Esophagus muscularis mucosa (tissue), 4 donors: ENCODE measurements at regions not wholly inside any gene's neighbourhood (a gene's known extent, or its start where the extent isn't known, plus 50 kb on each side); places are given as distances from the start of the nearest gene placed in this dataset.

Experiments used
- DNase-seq: peaks from one replicate; pipeline ENCODE4 v3.0.0-alpha.2; 2017; ENCODE audit errors: extremely low spot score
- H3K27ac ChIP-seq, 4 donors: fragments of 200-600 bp; sonication (generic); replicated peaks in 1 of 4; 1 replicate in 3 of 4; 2 replicates in 1 of 4; pipeline ENCODE4 v1.5.1; 2016 to 2019; ENCODE audit warnings: mild to moderate bottlenecking in 1 of 4
- H3K27me3 ChIP-seq, 4 donors: fragments of 200-600 bp; sonication (generic); one replicate each; pipeline versions ENCODE4 v1.5.1 to v1.6.0; 2016 to 2019
- H3K36me3 ChIP-seq, 4 donors: fragments of 200-600 bp; sonication (generic); one replicate each; pipeline ENCODE4 v1.5.1; 2016 to 2019
- H3K4me1 ChIP-seq, 4 donors: fragments of 200-600 bp; sonication (generic); one replicate each; pipeline ENCODE4 v1.5.1; 2016 to 2019
- H3K4me3 ChIP-seq, 4 donors: fragments of 200-600 bp; sonication (generic); 1 replicate in 2 of 4; 2 replicates in 2 of 4; pipeline ENCODE4 v1.5.1; 2016 to 2019; ENCODE audit warnings: mild to moderate bottlenecking in 4 of 4, moderate library complexity in 1 of 4
- H3K9me3 ChIP-seq, 4 donors: fragments of 200-600 bp; sonication (generic); 1 replicate in 3 of 4; 2 replicates in 1 of 4; pipeline ENCODE4 v1.5.1; 2016 to 2019
- CTCF ChIP-seq, 3 experiments: fragments of 200-600 bp in 2 of 3; fragments of 450-650 bp in 1 of 3; sonication (generic) in 2 of 3; IDR thresholded peaks; one replicate each; pipeline ENCODE4 v1.5.1; 2017 to 2019; ENCODE audit warnings: antibody characterized with exemption in 3 of 3, mild to moderate bottlenecking in 2 of 3, moderate library complexity in 1 of 3
- EP300 ChIP-seq: sonication (generic); formaldehyde crosslinking; IDR thresholded peaks from one replicate; pipeline ENCODE4 v1.6.1; 2017; ENCODE audit warnings: antibody characterized with exemption
- POLR2A ChIP-seq: fragments of 450-650 bp; IDR thresholded peaks from one replicate; pipeline ENCODE4 v1.6.1; 2017; ENCODE audit warnings: antibody characterized with exemption, moderate library complexity, mild to moderate bottlenecking, low read depth
- POLR2AphosphoS5 ChIP-seq, 2 donors: sonication (generic); formaldehyde crosslinking; IDR thresholded peaks; one replicate each; pipeline ENCODE4 v1.6.1; 2017; ENCODE audit warnings: antibody characterized with exemption in 2 of 2
- WGBS: methylation state at CpG from one replicate; pipeline ENCODE4 v1.1.5; 2018; 5-methylcytosine and 5-hydroxymethylcytosine counted together
- intact Hi-C: fragments of 100-400 bp; cut with DNase I; formaldehyde crosslinking; loops from one replicate; pipeline ENCODE4 v1.15.1; 2023

GRCh38 chr15:93331545-93332167 is 242.6 kb upstream of the RGMA start:
- Histone ChIP-seq H3K4me3 (no peak overlapping the region), H3K36me3 (no peaks in the 10 kb centered on the region), H3K27ac (no peak overlapping the region), H3K9me3 (no peaks in the 10 kb centered on the region), H3K27me3 (no peaks in the 10 kb centered on the region), H3K4me1 (peaks cover 0 to 14% (median 11%) of the 10 kb centered on the region in 4 donors)
- TF ChIP-seq CTCF (IDR thresholded peaks at IDR 0.05) (no peak), POLR2AphosphoS5 (IDR thresholded peaks at IDR 0.05) (no peak), EP300 (no peak), POLR2A (no peak)
- WGBS: 27% methylated on average over 9 of the region's 9 CpGs
- intact Hi-C loops: no loop called here
- no peak for DNase-seq

GRCh38 chr15:93330912-93331544 is 242.0 kb upstream of the RGMA start:
- intact Hi-C loops: no loop called here
- TF ChIP-seq POLR2AphosphoS5 (IDR thresholded peaks at IDR 0.05) (no peak), CTCF (IDR thresholded peaks at IDR 0.05) (no peak), POLR2A (no peak), EP300 (no peak)
- H3K27ac ChIP-seq: no peak overlapping the region

GRCh38 chr15:93327364-93327763 is 238.4 kb upstream of the RGMA start:
- intact Hi-C loops: no loop called here
- TF ChIP-seq POLR2A (no peak), CTCF (IDR thresholded peaks at IDR 0.05) (no peak), EP300 (no peak), POLR2AphosphoS5 (IDR thresholded peaks at IDR 0.05) (no peak)
- Histone ChIP-seq H3K27me3 (no peaks in the 10 kb centered on the region), H3K36me3 (no peaks in the 10 kb centered on the region), H3K4me1 (peaks cover 0 to 11% (median 10%) of the 10 kb centered on the region in 4 donors), H3K4me3 (no peak overlapping the region), H3K9me3 (no peaks in the 10 kb centered on the region), H3K27ac (no peak overlapping the region)
- WGBS: 52% methylated on average over 2 of the region's 2 CpGs
- no peak for DNase-seq

More at GRCh38 chr15:93330912-93331544, 242.0 kb upstream of the RGMA start:
- peaks cover 0 to 14% (median 11%) of the 10 kb centered on the region in 4 donors for H3K4me1 ChIP-seq
- no peak overlapping the region for H3K4me3 ChIP-seq
- H3K27me3 ChIP-seq: no peaks in the 10 kb centered on the region
- DNase-seq: no peak
- no peaks in the 10 kb centered on the region for H3K9me3 ChIP-seq
- H3K36me3 ChIP-seq: no peaks in the 10 kb centered on the region
- 75% methylated on average over 6 of the region's 6 CpGs for WGBS

GRCh38 chr15:93324186-93324975 is 235.4 kb upstream of the RGMA start:
- Histone ChIP-seq H3K27ac (no peak overlapping the region), H3K4me3 (no peak overlapping the region), H3K4me1 (no peaks in the 10 kb centered on the region), H3K27me3 (no peaks in the 10 kb centered on the region), H3K36me3 (no peaks in the 10 kb centered on the region), H3K9me3 (no peaks in the 10 kb centered on the region)
- no peak for DNase-seq
- intact Hi-C loops: no loop called here
- 93% methylated on average over 5 of the region's 5 CpGs for WGBS
- TF ChIP-seq CTCF (IDR thresholded peaks at IDR 0.05) (no peak), POLR2AphosphoS5 (IDR thresholded peaks at IDR 0.05) (no peak), POLR2A (no peak), EP300 (no peak)
